H9 (cell line): ENCODE measurements at regions not wholly inside any gene's neighbourhood (a gene's known extent, or its start where the extent isn't known, plus 50 kb on each side); places are given as distances from the start of the nearest gene placed in this dataset.

Source experiments
- DNase-seq: peaks from one replicate; pipeline ENCODE4 v3.0.0-alpha.2; 2017
- H2AFZ ChIP-seq: one replicate; pipeline ENCODE4 v1.6.1; 2013; ENCODE audit warnings: mild to moderate bottlenecking, low read length, control low read depth, moderate library complexity
- H2AK5ac ChIP-seq: 2 replicates; pipeline ENCODE4 v1.6.1; 2013; ENCODE audit warnings: low read length, control low read depth, mixed read lengths; ENCODE audit not compliant: insufficient read length
- H2BK120ac ChIP-seq: one replicate; pipeline ENCODE4 v1.6.1; 2013; ENCODE audit warnings: low read depth, mild to moderate bottlenecking, low read length, control low read depth, inconsistent platforms; ENCODE audit not compliant: poor library complexity, severe bottlenecking
- H2BK12ac ChIP-seq: 2 replicates; pipeline ENCODE4 v1.6.1; 2013; ENCODE audit warnings: low read length, control low read depth, mixed read lengths, low read depth; ENCODE audit not compliant: insufficient read length
- H2BK15ac ChIP-seq: 2 replicates; pipeline ENCODE4 v1.6.1; 2013; ENCODE audit warnings: low read depth, low read length, control low read depth
- H2BK20ac ChIP-seq: one replicate; pipeline ENCODE4 v1.6.1; 2013; ENCODE audit warnings: low read depth, mild to moderate bottlenecking, low read length, control low read depth, inconsistent platforms; ENCODE audit not compliant: poor library complexity, severe bottlenecking
- H2BK5ac ChIP-seq: 2 replicates; pipeline ENCODE4 v1.6.1; 2013; ENCODE audit warnings: low read length, control low read depth, mixed read lengths; ENCODE audit not compliant: insufficient read length
- H3K14ac ChIP-seq: 2 replicates; pipeline ENCODE4 v1.6.1; 2013; ENCODE audit warnings: low read length, control low read depth; ENCODE audit not compliant: insufficient read depth
- H3K18ac ChIP-seq: 2 replicates; pipeline ENCODE4 v1.6.1; 2013; ENCODE audit warnings: low read depth, mild to moderate bottlenecking, mixed read lengths, low read length, control low read depth; ENCODE audit not compliant: insufficient read length
- H3K23ac ChIP-seq: 2 replicates; pipeline ENCODE4 v1.6.1; 2013; ENCODE audit warnings: low read length, control low read depth, mixed read lengths, low read depth; ENCODE audit not compliant: insufficient read length
- H3K23me2 ChIP-seq: 2 replicates; pipeline ENCODE4 v1.6.1; 2013; ENCODE audit warnings: low read depth, mild to moderate bottlenecking, mixed read lengths, low read length, control low read depth; ENCODE audit not compliant: insufficient read length, poor library complexity, severe bottlenecking
- H3K27ac ChIP-seq: 2 replicates; pipeline ENCODE4 v1.5.1; 2013; ENCODE audit warnings: low read length, control low read depth, mixed read lengths, low read depth; ENCODE audit not compliant: insufficient read length
- H3K27me3 ChIP-seq: 2 replicates; pipeline ENCODE4 v1.6.1; 2013; ENCODE audit warnings: low read length, control low read depth, inconsistent platforms; ENCODE audit not compliant: insufficient read depth
- H3K4ac ChIP-seq: 2 replicates; pipeline ENCODE4 v1.6.1; 2013; ENCODE audit warnings: low read depth, mild to moderate bottlenecking, control low read depth, inconsistent platforms, low read length, moderate library complexity
- H3K4me1 ChIP-seq: 2 replicates; pipeline ENCODE4 v1.6.1; 2013; ENCODE audit warnings: low read length, control low read depth, inconsistent platforms; ENCODE audit not compliant: insufficient read depth
- H3K4me2 ChIP-seq: 2 replicates; pipeline ENCODE4 v1.6.1; 2013; ENCODE audit warnings: low read length, control low read depth, mixed read lengths; ENCODE audit not compliant: insufficient read length, insufficient read depth
- H3K56ac ChIP-seq: 2 replicates; pipeline ENCODE4 v1.6.1; 2013; ENCODE audit warnings: low read depth, mild to moderate bottlenecking, mixed read lengths, low read length, control low read depth; ENCODE audit not compliant: insufficient read length
- H3K79me1 ChIP-seq: 2 replicates; pipeline ENCODE4 v1.6.1; 2013; ENCODE audit warnings: low read depth, mild to moderate bottlenecking, moderate library complexity, low read length, control low read depth, inconsistent platforms; ENCODE audit not compliant: insufficient read depth, poor library complexity, severe bottlenecking
- H3K79me2 ChIP-seq: 2 replicates; pipeline ENCODE4 v1.6.1; 2013; ENCODE audit warnings: low read length, control low read depth, inconsistent platforms; ENCODE audit not compliant: insufficient read depth
- H3K9ac ChIP-seq: 2 replicates; pipeline ENCODE4 v1.6.1; 2013; ENCODE audit warnings: low read length, control low read depth, mixed read lengths; ENCODE audit not compliant: insufficient read length; ENCODE audit errors: extremely low read depth
- H3K9me3 ChIP-seq: one replicate; pipeline ENCODE4 v1.6.1; 2013; ENCODE audit warnings: low read depth, low read length, inconsistent platforms; ENCODE audit not compliant: control insufficient read depth
- H3T11ph ChIP-seq: one replicate; pipeline ENCODE4 v1.6.1; 2013; ENCODE audit warnings: mild to moderate bottlenecking, low read length, control low read depth, inconsistent platforms
- H4K20me1 ChIP-seq: one replicate; pipeline ENCODE4 v1.6.1; 2013; ENCODE audit not compliant: control insufficient read depth, insufficient read length, insufficient read depth
- H4K5ac ChIP-seq: 2 replicates; pipeline ENCODE4 v1.6.1; 2013; ENCODE audit warnings: low read depth, mild to moderate bottlenecking, mixed read lengths, low read length, control low read depth; ENCODE audit not compliant: insufficient read length
- H4K8ac ChIP-seq: replicated peaks from 2 replicates; pipeline ENCODE4 v1.6.1; 2013; ENCODE audit warnings: low read length, control low read depth, mixed read lengths, low read depth; ENCODE audit not compliant: insufficient read length
- H4K91ac ChIP-seq: 2 replicates; pipeline ENCODE4 v1.6.1; 2013; ENCODE audit warnings: low read depth, mild to moderate bottlenecking, moderate library complexity, mixed read lengths, low read length, control low read depth; ENCODE audit not compliant: insufficient read length
- H3K27ac Mint-ChIP-seq, 3 experiments: 2 replicates in 2 of 3; 3 replicates in 1 of 3; pipeline ENCODE4 v1.8.0; 2020 to 2021; ENCODE audit warnings: mixed read lengths in 3 of 3, mild to moderate bottlenecking in 1 of 3, moderate library complexity in 1 of 3
- H3K27me3 Mint-ChIP-seq: 2 replicates; pipeline ENCODE4 v1.8.0; 2021; ENCODE audit warnings: low read depth, mild to moderate bottlenecking, moderate library complexity, mixed read lengths
- H3K36me3 Mint-ChIP-seq, 3 experiments: 2 replicates in 2 of 3; 3 replicates in 1 of 3; pipeline ENCODE4 v1.8.0; 2020 to 2021; ENCODE audit warnings: low read depth in 3 of 3, mixed read lengths in 3 of 3; ENCODE audit not compliant: insufficient read depth in 1 of 3
- H3K4me1 Mint-ChIP-seq, 2 experiments: 2 replicates each; pipeline ENCODE4 v1.8.0; 2020; ENCODE audit warnings: mixed read lengths in 2 of 2
- H3K4me3 Mint-ChIP-seq, 2 experiments: 2 replicates in 1 of 2; 3 replicates in 1 of 2; pipeline ENCODE4 v1.8.0; 2020 to 2021; ENCODE audit warnings: mild to moderate bottlenecking in 2 of 2, mixed read lengths in 2 of 2, moderate library complexity in 1 of 2
- H3K9me3 Mint-ChIP-seq, 2 experiments: 2 replicates in 1 of 2; 3 replicates in 1 of 2; pipeline ENCODE4 v1.8.0; 2020; ENCODE audit warnings: mild to moderate bottlenecking in 2 of 2, mixed read lengths in 2 of 2, moderate library complexity in 1 of 2
- CTCF ChIP-seq: fragments of 200-600 bp; sonication (generic); conservative IDR thresholded peaks from 3 replicates; pipeline ENCODE4 v1.8.0; 2021; ENCODE audit warnings: antibody characterized with exemption, mild to moderate bottlenecking
- WGBS: extraction: QIAGEN DNeasy Blood & Tissue Kit; methylation state at CpG from one replicate; pipeline ENCODE4 v1.1.7; 2013; ENCODE audit warnings: missing lambda C conversion rate, low lambda C conversion rate, mixed read lengths; ENCODE audit not compliant: insufficient read length; ENCODE audit errors: extremely low coverage; 5-methylcytosine and 5-hydroxymethylcytosine counted together

- Histone ChIP-seq H2BK12ac (no peak overlapping the region), H2BK5ac (no peak overlapping the region), H3K56ac (no peak overlapping the region), H3K4me2 (no peak overlapping the region), H3T11ph (no peak overlapping the region), H3K23me2 (no peaks in the 10 kb centered on the region), H2BK120ac (no peak overlapping the region), H2AK5ac (no peak overlapping the region), H3K27me3 (no peaks in the 10 kb centered on the region), H2BK20ac (no peak overlapping the region), H3K9ac (no peak overlapping the region), H3K79me1 (no peaks in the 10 kb centered on the region), H4K5ac (no peak overlapping the region), H3K23ac (no peak overlapping the region), H3K27ac (no peak overlapping the region), H3K14ac (no peak overlapping the region), H3K4ac (no peak overlapping the region), H3K9me3 (no peaks in the 10 kb centered on the region), H3K4me1 (no peaks in the 10 kb centered on the region), H4K8ac (no peak overlapping the region), H2AFZ (no peak overlapping the region), H4K91ac (no peak overlapping the region), H2BK15ac (no peak overlapping the region), H4K20me1 (no peaks in the 10 kb centered on the region), H3K79me2 (no peaks in the 10 kb centered on the region), H3K18ac (no peak overlapping the region)
- DNase-seq = no peak
- WGBS = no CpG with 5 or more reads among the region's 3 CpGs
- no peaks in the 10 kb centered on the region for H3K4me1 Mint-ChIP-seq
- H3K27ac Mint-ChIP-seq = no peak overlapping the region
- no peaks in the 10 kb centered on the region for H3K9me3 Mint-ChIP-seq
- H3K36me3 Mint-ChIP-seq = no peaks in the 10 kb centered on the region
- no peak overlapping the region for H3K4me3 Mint-ChIP-seq
- H3K27me3 Mint-ChIP-seq = no peaks in the 10 kb centered on the region
- no peak for TF ChIP-seq CTCF
Measured at GRCh38 chr5:124819201-124819600, 72.8 kb upstream of the ZNF608 start.
